AG09319 (cell line): ENCODE measurements at regions not wholly inside any gene's neighbourhood (a gene's known extent, or its start where the extent isn't known, plus 50 kb on each side); places are given as distances from the start of the nearest gene placed in this dataset.

Experiments used
- DNase-seq: peaks from one replicate; pipeline ENCODE4 v3.0.0-alpha.2; 2010; ENCODE audit warnings: low read depth; ENCODE audit errors: extremely low read depth
- TF ChIP-seq, protein P1 (sequence below): IDR thresholded peaks from 2 replicates; pipeline ENCODE4 v1.5.1; 2011; ENCODE audit warnings: low read depth, mild to moderate bottlenecking, inconsistent platforms, low read length, moderate library complexity

DNA sequence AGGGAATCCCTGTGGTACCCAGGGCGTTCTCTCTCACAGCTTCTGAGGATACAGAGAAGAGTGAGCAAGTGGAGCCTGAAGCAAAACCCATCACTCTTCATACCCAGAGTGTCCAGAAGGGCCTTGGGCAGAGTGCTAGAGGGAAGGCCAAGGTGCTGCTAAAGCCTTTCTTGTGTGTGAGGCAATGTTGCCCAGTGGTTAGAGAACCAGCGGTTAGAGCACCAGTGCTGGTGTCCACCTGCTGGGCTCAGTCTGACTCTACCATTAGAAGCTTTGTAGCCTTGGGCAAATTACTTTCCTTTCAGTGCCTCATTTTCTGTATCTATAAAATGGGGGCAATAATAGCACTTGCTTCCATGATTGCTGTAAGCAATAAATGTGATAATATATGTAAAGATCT is 210.5 kb upstream of the SKOR2 start:
- no peak for DNase-seq
- TF ChIP-seq, protein P1, sequence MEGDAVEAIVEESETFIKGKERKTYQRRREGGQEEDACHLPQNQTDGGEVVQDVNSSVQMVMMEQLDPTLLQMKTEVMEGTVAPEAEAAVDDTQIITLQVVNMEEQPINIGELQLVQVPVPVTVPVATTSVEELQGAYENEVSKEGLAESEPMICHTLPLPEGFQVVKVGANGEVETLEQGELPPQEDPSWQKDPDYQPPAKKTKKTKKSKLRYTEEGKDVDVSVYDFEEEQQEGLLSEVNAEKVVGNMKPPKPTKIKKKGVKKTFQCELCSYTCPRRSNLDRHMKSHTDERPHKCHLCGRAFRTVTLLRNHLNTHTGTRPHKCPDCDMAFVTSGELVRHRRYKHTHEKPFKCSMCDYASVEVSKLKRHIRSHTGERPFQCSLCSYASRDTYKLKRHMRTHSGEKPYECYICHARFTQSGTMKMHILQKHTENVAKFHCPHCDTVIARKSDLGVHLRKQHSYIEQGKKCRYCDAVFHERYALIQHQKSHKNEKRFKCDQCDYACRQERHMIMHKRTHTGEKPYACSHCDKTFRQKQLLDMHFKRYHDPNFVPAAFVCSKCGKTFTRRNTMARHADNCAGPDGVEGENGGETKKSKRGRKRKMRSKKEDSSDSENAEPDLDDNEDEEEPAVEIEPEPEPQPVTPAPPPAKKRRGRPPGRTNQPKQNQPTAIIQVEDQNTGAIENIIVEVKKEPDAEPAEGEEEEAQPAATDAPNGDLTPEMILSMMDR = no peak

DNA sequence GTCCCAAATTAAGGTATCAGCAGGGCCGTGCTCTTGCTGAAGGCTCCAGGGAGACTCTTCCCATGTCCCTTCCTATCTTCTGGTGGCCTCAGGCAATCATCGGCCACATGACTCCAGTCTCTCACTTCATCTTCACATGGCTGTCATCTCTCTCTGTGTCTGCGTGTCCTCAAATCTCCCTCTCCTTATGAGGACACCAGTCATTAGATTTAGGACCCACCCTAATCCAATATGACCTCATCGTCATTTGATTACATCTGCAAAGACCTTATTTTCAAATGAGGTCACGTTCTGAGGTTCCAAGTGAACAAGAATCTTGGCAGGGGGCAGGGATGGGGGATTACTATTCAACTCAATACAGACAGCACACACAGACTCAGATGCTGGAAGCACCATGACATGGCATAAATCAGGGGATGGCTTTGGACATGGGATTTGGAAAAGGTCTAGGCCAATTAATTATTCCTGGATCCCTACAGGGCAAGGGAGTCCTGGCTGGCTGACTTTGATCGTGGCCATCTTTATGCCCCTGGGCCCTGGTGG is 210.0 kb upstream of the SKOR2 start:
- no peak for DNase-seq
- TF ChIP-seq, protein P1 = no peak

DNA sequence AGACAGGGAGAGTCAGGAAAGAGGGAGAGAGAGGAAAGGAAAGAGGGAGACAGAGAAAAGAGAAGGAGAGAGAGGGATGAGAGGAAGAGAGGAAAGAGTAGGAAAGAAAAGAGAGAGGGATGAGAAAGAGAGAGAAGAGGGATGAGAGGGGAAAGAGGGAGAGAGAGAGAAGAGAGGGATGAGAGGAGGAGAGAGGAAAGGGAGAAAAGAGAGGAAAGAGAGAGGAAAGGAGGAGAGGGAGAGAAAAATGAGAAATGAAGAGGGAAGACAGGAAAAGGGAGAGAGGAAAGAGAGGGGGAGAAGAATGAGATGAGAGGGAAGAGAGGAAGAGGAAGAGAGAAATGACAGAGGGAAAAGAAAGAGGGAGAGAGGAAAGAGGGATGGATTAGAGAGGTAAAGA is 207.0 kb upstream of the SKOR2 start:
- DNase-seq = no peak
- TF ChIP-seq, protein P1 = no peak

DNA sequence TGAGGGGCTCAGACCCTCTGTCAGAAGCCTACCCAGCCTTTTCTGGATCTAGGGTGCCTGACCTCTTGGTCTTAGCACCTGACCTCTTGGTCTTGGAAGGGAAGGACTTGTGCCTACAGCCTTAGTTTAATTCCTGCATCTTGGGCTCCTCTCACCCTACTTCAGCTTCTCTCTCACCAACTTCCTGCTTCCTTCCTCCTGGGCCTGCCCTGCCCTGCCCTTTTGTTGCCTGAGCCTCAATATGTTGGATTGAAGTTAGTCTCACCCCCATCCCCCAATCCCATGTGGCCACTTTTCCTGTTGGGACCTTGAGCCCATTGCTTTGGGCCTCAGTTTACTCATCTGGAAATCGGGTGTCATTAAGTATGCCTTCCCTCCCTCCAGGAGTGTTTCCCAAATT is 206.2 kb upstream of the SKOR2 start:
- TF ChIP-seq, protein P1 = no peak

DNA sequence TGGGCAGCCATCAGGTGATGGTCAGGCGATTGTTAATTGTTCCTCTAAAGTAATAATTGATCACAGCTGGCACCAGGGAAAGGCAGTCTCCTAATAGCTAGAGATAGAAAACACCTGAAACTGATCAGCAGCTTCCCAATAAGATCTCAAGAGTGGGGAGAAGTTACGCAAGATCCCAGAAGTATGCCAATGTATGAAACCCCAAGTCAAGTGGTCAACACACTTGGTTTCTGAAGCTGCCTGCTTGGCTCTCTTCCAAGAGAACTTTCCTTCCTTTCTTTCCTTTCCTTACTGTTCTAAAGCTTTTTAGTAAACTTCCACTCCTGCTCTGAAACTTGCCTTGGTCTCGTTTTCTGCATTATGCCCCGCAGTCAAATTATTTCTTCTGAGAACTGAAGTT is 201.6 kb upstream of the SKOR2 start:
- TF ChIP-seq, protein P1 = no peak
- DNase-seq = no peak

More for the DNA sequence above, 206.2 kb upstream of the SKOR2 start:
- no peak for DNase-seq

DNA sequence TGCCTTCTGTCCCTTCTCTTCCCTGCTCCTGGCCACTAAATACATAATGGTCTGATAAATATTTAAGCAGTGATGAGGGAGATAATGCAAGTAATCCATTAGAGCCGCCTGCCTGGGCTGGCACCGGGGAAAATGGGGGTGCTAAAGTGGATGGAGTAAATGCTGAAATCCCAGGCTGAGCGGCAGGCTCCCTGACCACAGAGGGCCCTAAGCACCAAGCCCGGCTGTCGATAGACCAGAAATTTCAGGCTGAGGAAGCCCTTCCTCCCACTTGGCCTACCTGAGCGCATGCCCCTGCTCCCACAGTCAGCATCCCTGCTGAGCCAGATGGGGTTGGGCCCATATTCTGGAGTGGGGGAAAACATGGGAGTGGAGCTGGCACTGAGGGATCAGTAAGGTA is 197.5 kb upstream of the SKOR2 start:
- no peak for DNase-seq
- TF ChIP-seq, protein P1 = no peak

DNA sequence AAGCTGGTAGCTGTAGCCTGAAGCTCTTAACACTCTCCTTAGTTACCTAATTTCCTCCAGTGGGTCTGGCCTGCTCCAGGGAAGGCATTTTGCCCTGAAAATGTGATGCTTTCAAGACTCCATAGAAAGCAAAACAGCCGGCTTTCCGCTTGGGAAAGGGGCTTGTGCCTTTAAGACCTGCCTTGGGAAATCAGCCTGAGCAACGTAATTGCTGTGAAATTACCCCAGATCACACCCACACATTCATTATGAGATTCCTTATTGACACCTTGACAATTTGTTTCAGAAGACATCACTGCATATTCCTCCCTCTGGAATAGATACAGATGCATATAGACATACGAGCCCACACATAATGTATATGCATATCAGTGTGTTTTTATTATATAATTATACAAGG is 190.5 kb upstream of the SKOR2 start:
- TF ChIP-seq, protein P1 = no peak
- no peak for DNase-seq
